ENCODE measurements at regions not wholly inside any gene's neighbourhood (a gene's known extent, or its start where the extent isn't known, plus 50 kb on each side); places are given as distances from the start of the nearest gene placed in this dataset.
"Not testable (repeated sequence)": the region's sequence is repeated elsewhere in the genome, so short reads cannot be mapped to it uniquely, and the experiment has no call there.

DNA sequence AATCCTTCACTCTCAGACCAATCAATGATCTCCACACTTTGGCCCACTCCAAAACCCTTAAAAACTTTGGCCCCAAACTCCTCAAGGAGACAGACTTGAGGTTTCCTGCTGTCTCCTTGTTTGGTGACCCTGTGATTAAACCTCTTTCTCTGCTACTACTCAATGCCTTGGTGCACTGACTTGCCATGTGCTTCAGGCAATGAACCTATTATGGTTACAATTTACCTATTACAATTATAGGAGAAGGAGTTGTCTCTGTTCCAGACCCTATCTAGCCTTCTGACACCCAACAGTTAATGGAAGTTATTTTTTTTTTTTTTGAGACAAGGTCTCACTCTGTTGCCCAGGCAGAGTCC lies 263.1 kb downstream of the STIM2 start:
- TF ChIP-seq, protein P1, sequence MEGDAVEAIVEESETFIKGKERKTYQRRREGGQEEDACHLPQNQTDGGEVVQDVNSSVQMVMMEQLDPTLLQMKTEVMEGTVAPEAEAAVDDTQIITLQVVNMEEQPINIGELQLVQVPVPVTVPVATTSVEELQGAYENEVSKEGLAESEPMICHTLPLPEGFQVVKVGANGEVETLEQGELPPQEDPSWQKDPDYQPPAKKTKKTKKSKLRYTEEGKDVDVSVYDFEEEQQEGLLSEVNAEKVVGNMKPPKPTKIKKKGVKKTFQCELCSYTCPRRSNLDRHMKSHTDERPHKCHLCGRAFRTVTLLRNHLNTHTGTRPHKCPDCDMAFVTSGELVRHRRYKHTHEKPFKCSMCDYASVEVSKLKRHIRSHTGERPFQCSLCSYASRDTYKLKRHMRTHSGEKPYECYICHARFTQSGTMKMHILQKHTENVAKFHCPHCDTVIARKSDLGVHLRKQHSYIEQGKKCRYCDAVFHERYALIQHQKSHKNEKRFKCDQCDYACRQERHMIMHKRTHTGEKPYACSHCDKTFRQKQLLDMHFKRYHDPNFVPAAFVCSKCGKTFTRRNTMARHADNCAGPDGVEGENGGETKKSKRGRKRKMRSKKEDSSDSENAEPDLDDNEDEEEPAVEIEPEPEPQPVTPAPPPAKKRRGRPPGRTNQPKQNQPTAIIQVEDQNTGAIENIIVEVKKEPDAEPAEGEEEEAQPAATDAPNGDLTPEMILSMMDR (IDR thresholded peaks at IDR 0.05; ENCODE audit: insufficient read depth, low read length, missing control alignments), result no peak
- ChIA-PET POLR2A (no interaction called here), CTCF (no interaction called here)
- no peak for DNase-seq (ENCODE audit: low read depth, low spot score)
- H3K4me3 ChIP-seq (ENCODE audit: low read depth, low read length), result no peak overlapping the region

DNA sequence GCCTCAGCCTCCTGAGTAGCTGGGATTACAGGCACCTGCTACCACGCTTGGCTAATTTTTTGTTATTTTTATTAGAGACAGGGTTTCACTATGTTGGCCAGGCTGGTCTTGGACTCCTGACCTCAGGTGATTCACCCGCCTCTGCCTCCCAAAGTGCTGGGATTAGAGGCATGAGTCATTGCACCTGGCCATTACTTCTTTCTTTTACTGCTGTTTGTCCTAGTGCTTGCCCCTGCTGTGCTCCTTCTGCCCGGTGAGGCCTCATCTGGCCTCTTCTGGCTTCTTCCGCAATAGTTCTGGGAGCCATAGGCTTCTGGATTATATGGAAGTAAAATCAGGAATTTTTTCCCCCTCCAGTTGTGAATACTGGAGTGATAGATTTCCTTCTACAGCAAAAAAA lies 266.3 kb downstream of the STIM2 start:
- POLR2A ChIA-PET; CTCF ChIA-PET; DNase-seq (ENCODE audit: low read depth, low spot score); H3K4me3 ChIP-seq (ENCODE audit: low read depth, low read length): not testable (repeated sequence)

DNA sequence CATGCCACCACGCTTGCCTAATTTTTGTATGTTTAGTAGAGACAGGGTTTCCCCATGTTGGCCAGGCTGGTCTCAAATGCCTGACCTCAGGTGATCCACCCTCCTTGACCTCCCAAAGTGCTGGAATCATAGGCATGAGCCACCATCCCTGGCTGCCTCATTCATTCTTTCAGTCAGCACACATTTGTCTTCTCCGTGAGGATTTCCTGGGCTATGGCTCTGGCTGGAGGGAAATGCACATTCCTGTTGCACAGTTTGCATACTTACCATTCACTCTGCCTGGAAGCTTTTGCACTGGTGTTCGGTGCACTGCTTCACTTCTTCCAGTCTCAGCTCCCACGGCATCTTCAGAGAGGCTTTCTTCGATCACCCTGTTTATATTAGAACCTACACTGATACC lies 267.8 kb downstream of the STIM2 start:
- ChIA-PET CTCF (no interaction called here), POLR2A (no interaction called here)
- no peak for DNase-seq (ENCODE audit: low read depth, low spot score)
- TF ChIP-seq, protein P1 (IDR thresholded peaks at IDR 0.05; ENCODE audit: insufficient read depth, low read length, missing control alignments), result no peak
- no peak overlapping the region for H3K4me3 ChIP-seq (ENCODE audit: low read depth, low read length)

DNA sequence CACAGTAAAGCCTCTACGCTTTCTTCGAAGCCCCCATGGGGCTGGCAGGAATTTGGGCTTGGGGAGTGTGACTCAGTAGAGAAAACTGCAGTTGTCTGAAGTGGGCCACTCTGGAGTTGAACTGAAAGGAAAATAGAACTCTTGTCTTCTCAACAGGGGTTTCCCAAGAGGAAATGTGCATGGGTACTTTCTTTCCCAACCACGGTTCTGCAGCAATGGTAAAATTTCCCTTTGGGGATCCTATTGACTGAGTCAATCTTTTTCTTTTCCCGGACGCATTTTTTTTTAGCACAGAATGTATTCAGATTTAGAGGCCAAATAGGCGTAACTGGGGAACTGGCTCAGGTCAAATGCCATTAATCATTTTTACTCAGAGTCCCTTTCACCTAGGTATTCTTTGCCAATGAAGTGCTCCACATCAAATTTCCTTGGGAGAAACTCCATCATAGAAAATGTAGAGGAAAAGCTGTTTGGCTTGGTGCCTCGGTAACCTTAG lies 269.3 kb downstream of the STIM2 start:
- no peak overlapping the region for H3K4me3 ChIP-seq (ENCODE audit: low read depth, low read length)
- ChIA-PET CTCF (no interaction called here), POLR2A (no interaction called here)
- TF ChIP-seq, protein P1 (IDR thresholded peaks at IDR 0.05; ENCODE audit: insufficient read depth, low read length, missing control alignments), result no peak
- no peak for DNase-seq (ENCODE audit: low read depth, low spot score)

DNA sequence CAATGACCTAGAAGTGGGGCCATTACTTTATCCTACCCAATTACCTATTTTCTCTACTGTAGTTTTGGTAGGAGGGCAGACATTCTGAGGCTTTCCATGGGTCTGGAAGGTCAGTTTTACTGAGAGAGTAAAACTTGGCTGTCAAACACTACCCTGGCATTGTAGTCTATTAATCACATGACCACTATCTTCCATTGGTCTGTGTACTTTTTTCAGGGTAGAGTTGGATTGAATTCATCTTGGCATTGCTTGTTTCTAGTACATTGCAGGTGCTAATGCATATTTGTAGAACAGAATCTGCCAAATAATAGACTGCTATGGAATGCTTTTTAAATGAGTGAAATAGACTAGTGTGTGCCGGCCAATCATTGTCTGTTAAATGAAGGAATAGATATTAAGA lies 271.9 kb downstream of the STIM2 start:
- H3K4me3 ChIP-seq (ENCODE audit: low read depth, low read length), result no peak overlapping the region
- DNase-seq (ENCODE audit: low read depth, low spot score), result no peak
- CTCF ChIA-PET, result no interaction called here
- TF ChIP-seq, protein P1 (IDR thresholded peaks at IDR 0.05; ENCODE audit: insufficient read depth, low read length, missing control alignments), result no peak
- POLR2A ChIA-PET, result no interaction called here

DNA sequence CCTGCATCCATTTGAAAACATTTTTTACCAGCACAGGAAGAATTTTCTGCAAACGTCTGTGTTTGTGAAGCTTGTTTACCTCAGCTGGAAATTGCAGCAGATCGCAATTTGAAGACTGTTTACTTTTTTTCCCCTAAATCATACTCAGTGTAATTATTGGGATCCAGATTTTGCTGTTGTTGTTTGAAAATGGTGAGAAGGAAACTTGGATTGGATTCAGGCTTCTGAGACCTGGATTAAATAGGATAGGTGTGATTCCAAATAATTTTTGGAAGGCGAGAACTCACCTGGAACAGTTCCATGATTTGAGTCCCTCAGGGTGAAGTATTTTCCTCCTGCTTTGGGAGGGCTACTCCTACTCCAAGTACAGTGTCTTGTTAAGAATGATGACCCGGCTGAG lies 279.8 kb downstream of the STIM2 start:
- no peak for DNase-seq (ENCODE audit: low read depth, low spot score)
- ChIA-PET POLR2A (no interaction called here), CTCF (no interaction called here)
- TF ChIP-seq, protein P1 (IDR thresholded peaks at IDR 0.05; ENCODE audit: insufficient read depth, low read length, missing control alignments), result no peak
- H3K4me3 ChIP-seq (ENCODE audit: low read depth, low read length), result no peak overlapping the region

DNA sequence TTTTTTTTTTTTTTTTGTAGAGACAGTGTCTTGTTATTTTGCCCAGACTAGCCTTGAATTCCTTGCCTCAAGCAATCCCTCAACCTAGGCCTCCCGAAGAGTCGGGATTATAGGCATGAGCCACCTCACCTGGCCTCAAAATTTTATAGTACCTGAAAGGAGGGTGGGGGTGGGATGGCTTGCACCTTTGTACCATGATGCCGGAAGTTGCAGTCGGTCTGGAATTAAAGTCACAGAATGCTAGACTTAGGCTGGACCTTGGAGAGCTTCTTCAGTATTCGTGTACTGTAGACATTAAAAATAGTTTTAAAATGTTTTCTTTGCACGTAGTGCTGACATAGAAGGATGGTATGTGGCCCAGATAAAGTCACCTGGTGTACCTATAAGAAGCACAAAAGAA lies 280.9 kb downstream of the STIM2 start:
- CTCF ChIA-PET, result no interaction called here
- H3K4me3 ChIP-seq (ENCODE audit: low read depth, low read length), result no peak overlapping the region
- no peak for DNase-seq (ENCODE audit: low read depth, low spot score)
- POLR2A ChIA-PET, result no interaction called here
- TF ChIP-seq, protein P1 (IDR thresholded peaks at IDR 0.05; ENCODE audit: insufficient read depth, low read length, missing control alignments), result no peak
